ENCODE measurements at regions not wholly inside any gene's neighbourhood (a gene's known extent, or its start where the extent isn't known, plus 50 kb on each side); places are given as distances from the start of the nearest gene placed in this dataset.
A peak's percentile ranks its signal among the peaks of the same experiment; 100 is the strongest.

DNA sequence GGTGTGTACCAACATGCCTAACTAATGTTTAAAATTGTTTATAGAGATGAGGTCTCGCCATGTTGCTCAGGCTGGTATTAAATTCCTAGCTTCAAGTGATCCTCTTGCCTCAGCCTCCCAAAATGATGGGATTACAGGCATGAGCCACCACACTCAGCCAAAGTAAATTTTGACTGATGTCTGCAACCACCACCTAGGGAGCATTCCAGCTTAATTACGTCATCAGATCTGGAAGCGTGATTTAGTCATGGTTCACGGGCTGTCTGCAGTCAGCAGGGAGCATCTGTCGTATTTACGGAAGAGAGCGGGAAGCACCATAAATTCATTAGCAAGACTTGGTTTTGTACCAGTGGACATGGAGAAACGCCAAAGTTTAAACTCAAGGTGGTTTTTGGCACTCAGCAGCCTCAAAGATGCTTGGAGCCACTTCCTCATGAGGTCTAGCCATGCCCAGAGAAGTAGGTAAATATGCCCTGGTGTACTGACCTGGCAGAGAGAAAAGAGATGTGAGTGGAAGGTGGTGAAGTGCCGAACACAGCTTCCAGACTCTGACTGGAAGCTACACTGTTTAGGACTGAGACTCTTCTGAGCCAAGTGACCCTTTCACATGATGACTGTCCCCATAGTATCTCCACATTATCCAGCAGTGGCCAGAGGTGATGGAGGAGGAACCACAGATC lies 60.8 kb upstream of the SLC35F3 start:
- in situ Hi-C loops (cut with HindIII; ENCODE audit: low pct_ligation_motif_present, low pct_unique_long_range_greater_than_20kb, low sequenced_read_pairs) = no loop called here

DNA sequence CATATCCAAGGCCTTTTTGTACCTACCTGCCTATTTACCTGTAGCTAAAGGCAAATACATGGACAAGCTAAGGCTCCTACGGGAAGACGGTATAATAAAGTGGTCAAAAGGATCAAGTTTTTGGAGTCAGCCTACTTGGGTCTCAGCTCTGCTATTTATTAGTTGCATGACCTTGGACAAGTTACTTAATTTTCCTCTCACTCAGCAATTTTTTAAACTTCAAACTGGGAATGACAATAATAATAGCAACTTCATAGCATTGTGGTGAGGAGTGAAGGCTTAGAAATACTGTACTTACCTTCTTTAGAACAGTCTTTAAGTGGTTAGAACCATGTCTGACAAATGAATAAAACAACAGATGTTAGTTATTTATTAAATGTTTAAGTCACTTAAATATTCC lies 60.2 kb upstream of the SLC35F3 start:
- no peak for DNase-seq
- in situ Hi-C loops (cut with HindIII; ENCODE audit: low pct_ligation_motif_present, low pct_unique_long_range_greater_than_20kb, low sequenced_read_pairs) = no loop called here

More for the DNA sequence above, 60.8 kb upstream of the SLC35F3 start:
- DNase-seq = peak; percentile 36

DNA sequence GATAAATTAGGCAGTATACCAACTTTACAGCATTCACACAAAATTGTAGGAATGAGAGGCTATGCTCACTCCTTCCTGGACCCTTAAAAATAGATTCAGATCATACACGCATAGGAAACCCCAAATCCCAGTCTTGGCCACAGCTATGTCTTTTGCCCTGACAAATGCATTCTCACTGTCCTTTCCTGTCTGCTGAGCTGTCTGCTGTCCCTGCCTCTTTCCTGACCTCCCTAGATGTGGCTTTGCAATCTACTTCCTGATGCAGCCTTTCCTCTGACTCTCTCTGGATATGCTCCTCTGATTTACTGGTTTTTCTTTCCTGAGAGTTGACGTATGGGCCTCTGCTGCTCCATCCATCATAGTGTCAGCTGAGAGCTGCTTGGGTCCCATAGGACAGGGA lies 59.8 kb upstream of the SLC35F3 start:
- in situ Hi-C loops (cut with HindIII; ENCODE audit: low pct_ligation_motif_present, low pct_unique_long_range_greater_than_20kb, low sequenced_read_pairs) = no loop called here
- DNase-seq = no peak
